AG20443 (cell line): ENCODE measurements at regions not wholly inside any gene's neighbourhood (a gene's known extent, or its start where the extent isn't known, plus 50 kb on each side); places are given as distances from the start of the nearest gene placed in this dataset.

Experiments used
- DNase-seq: peaks from one replicate; pipeline ENCODE4 v3.0.0; 2012; ENCODE audit warnings: low spot score, mixed read lengths

GRCh38 chr5:165940541-165940940 lies 2350.9 kb upstream of the WWC1 start:
- no peak for DNase-seq

- DNase-seq = no peak
These were observed 2334.6 kb upstream of the WWC1 start for GRCh38 chr5:165956854-165957253.

GRCh38 chr5:165981671-165982070 lies 2309.8 kb upstream of the WWC1 start:
- DNase-seq = no peak

GRCh38 chr5:165996201-165996875 lies 2295.1 kb upstream of the WWC1 start:
- DNase-seq = no peak

GRCh38 chr5:165999693-166000320 lies 2291.6 kb upstream of the WWC1 start:
- no peak for DNase-seq

- no peak for DNase-seq
These were observed 2287.4 kb upstream of the WWC1 start for GRCh38 chr5:166004006-166004405.

- no peak for DNase-seq
These were observed 2278.0 kb upstream of the WWC1 start for GRCh38 chr5:166013415-166013814.

GRCh38 chr5:166014256-166014655 lies 2277.2 kb upstream of the WWC1 start:
- no peak for DNase-seq

GRCh38 chr5:166018716-166019115 lies 2272.7 kb upstream of the WWC1 start:
- DNase-seq = no peak

- no peak for DNase-seq
These were observed 2269.4 kb upstream of the WWC1 start for GRCh38 chr5:166022065-166022464.

GRCh38 chr5:166024970-166025369 lies 2266.5 kb upstream of the WWC1 start:
- no peak for DNase-seq

- no peak for DNase-seq
These were observed 2263.9 kb upstream of the WWC1 start for GRCh38 chr5:166027582-166027981.

GRCh38 chr5:166031926-166032325 lies 2259.5 kb upstream of the WWC1 start:
- DNase-seq = no peak

- DNase-seq = no peak
These were observed 2258.8 kb upstream of the WWC1 start for GRCh38 chr5:166032601-166033000.

- no peak for DNase-seq
These were observed 2245.5 kb upstream of the WWC1 start for GRCh38 chr5:166045961-166046360.

GRCh38 chr5:166046956-166047355 lies 2244.5 kb upstream of the WWC1 start:
- DNase-seq = no peak

GRCh38 chr5:166050531-166050930 lies 2240.9 kb upstream of the WWC1 start:
- DNase-seq = no peak

- DNase-seq = no peak
These were observed 2232.8 kb upstream of the WWC1 start for GRCh38 chr5:166058660-166059059.

GRCh38 chr5:166062094-166062493 lies 2229.4 kb upstream of the WWC1 start:
- DNase-seq = no peak

- no peak for DNase-seq
These were observed 2228.7 kb upstream of the WWC1 start for GRCh38 chr5:166062719-166063118.

- no peak for DNase-seq
These were observed 2228.2 kb upstream of the WWC1 start for GRCh38 chr5:166063261-166063660.

GRCh38 chr5:166068547-166069335 lies 2222.7 kb upstream of the WWC1 start:
- DNase-seq = no peak

GRCh38 chr5:166073901-166074581 lies 2217.4 kb upstream of the WWC1 start:
- DNase-seq = no peak
